Activated gamma-delta T cell treated with Interleukin-2 at 50 U/mL for 16 hours (primary cell): ENCODE measurements at regions not wholly inside any gene's neighbourhood (a gene's known extent, or its start where the extent isn't known, plus 50 kb on each side); places are given as distances from the start of the nearest gene placed in this dataset.

ENCODE experiments used
- DNase-seq: peaks from one replicate; pipeline ENCODE4 v3.0.0-alpha.2; 2020

GRCh38 chr10:25114036-25114411 lies 60.8 kb upstream of the GPR158 start:
- no peak for DNase-seq

DNA sequence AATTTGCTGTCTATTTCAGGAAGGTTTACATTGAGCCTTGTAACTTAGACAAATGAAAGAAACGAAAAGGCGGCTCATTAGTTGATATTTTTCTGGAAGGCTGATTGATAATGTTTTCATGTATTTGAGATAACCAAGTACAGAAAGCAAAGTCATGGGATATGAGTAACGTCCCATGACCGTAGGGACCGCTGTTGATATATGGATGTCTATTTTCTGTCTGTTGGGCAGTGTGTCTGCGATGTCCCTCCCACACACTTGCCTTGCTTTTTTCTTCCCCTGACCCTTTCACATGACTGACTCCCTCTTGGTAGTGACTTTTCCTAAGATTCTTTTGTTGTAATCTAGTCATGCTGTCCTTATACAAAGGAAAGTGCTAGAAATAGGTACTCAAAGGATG lies 57.0 kb upstream of the GPR158 start:
- no peak for DNase-seq

- DNase-seq: no peak
Measured at GRCh38 chr10:25120188-25120587, 54.6 kb upstream of the GPR158 start.
